Stimulated activated naive CD8-positive, alpha-beta T cell treated with anti-CD3 and anti-CD28 coated beads, Interleukin-15, amount 100 ng/mL, for 72 hours (primary cell): ENCODE measurements at regions not wholly inside any gene's neighbourhood (a gene's known extent, or its start where the extent isn't known, plus 50 kb on each side); places are given as distances from the start of the nearest gene placed in this dataset.
"Not testable (repeated sequence)": the region's sequence is repeated elsewhere in the genome, so short reads cannot be mapped to it uniquely, and the experiment has no call there.

Experiments used
- ATAC-seq: fragments of 150-1000 bp; cut with Tn5 transposase; 2 replicates; pipeline ENCODE4 v1.10.0; 2021; ENCODE audit warnings: mild to moderate bottlenecking, moderate library complexity
- DNase-seq, 2 donors: peaks; one replicate each; pipeline ENCODE4 v3.0.0; 2021 to 2022
- H3K27ac Mint-ChIP-seq, 2 donors: one replicate each; pipeline ENCODE4 v1.8.0; 2022; ENCODE audit warnings: mild to moderate bottlenecking in 2 of 2, mixed read lengths in 2 of 2, moderate library complexity in 2 of 2
- H3K27me3 Mint-ChIP-seq: one replicate; pipeline ENCODE4 v1.8.0; 2022; ENCODE audit warnings: mixed read lengths
- H3K4me1 Mint-ChIP-seq: one replicate; pipeline ENCODE4 v1.8.0; 2022; ENCODE audit warnings: mild to moderate bottlenecking, mixed read lengths
- H3K4me3 Mint-ChIP-seq, 2 donors: one replicate each; pipeline ENCODE4 v1.8.0; 2022; ENCODE audit warnings: mild to moderate bottlenecking in 2 of 2, mixed read lengths in 2 of 2, moderate library complexity in 1 of 2
- H3K9me3 Mint-ChIP-seq, 2 donors: one replicate each; pipeline ENCODE4 v1.8.0; 2022; ENCODE audit warnings: mixed read lengths in 2 of 2

DNA sequence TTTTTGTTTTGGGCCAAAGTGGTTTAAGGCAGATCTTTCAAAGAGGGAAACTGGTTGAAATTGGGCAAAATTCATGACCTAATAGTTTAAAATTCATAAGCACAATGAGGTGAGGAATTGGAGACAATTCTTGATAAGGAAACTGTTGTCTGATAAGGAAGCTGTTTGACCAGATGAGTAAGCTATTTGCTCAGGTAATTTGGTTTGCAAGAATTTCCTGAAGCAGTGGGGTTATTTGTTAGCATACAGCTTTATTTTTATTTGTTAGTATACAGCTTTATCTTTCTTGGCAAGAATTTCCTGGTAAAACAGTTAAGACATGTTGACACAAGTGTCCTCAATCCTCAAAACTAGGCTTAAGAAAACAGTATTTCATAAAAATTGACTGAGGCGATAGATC lies 559.0 kb downstream of the GALC start:
- Mint-ChIP-seq H3K9me3 (peaks cover 0 to 13% of the 10 kb centered on the region in 2 donors), H3K27me3 (no peaks in the 10 kb centered on the region), H3K27ac (no peak overlapping the region), H3K4me1 (no peaks in the 10 kb centered on the region), H3K4me3 (no peak overlapping the region)
- DNase-seq = no peak
- no peak for ATAC-seq

GRCh38 chr14:87432698-87433097 lies 560.3 kb downstream of the GALC start:
- ATAC-seq = no peak
- no peak overlapping the region for H3K4me3 Mint-ChIP-seq
- no peaks in the 10 kb centered on the region for H3K27me3 Mint-ChIP-seq
- H3K9me3 Mint-ChIP-seq = peaks cover 0 to 13% of the 10 kb centered on the region in 2 donors
- DNase-seq = no peak
- H3K4me1 Mint-ChIP-seq = no peaks in the 10 kb centered on the region
- no peak overlapping the region for H3K27ac Mint-ChIP-seq

DNA sequence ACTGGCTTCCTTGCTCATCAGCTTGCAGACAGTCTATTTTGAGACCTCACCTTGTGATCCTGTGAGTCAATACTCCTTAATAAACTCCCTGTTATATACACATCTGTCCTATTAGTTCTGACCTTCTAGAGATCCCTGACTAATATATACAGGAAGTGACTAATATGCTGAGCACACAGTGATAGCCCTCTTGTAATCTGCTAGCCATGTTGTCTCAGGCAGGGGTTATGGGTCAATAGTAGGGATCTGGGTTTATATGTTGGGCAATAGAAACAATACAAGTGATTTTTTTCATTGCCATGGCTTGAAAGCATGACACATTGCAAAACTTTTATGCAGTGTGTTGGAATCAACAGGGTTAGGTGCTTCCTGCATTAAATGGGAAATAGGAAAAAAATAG lies 562.2 kb downstream of the GALC start:
- H3K4me1 Mint-ChIP-seq = no peaks in the 10 kb centered on the region
- ATAC-seq = no peak
- peaks cover 4 to 21% of the 10 kb centered on the region in 2 donors for H3K9me3 Mint-ChIP-seq
- H3K27ac Mint-ChIP-seq = no peak overlapping the region
- no peak overlapping the region for H3K4me3 Mint-ChIP-seq
- DNase-seq = no peak
- no peaks in the 10 kb centered on the region for H3K27me3 Mint-ChIP-seq

DNA sequence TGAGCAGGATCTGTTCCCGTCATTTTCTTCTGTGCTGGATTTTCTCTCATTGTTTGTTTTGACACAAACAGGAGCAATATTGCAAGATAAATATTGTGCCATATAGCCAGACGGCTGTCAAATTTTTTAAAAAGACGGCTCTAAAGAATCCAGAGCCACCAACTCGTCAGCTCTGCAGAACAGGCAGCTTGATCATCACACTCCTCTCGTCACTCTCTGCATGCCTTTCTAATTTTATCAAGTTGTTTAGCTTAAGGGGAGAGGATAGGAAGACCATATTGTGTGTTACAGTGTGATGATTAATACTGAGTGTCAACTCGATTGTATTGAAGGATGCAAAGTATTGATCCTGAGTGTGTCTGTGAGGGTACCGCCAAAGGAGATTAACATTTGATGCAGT lies 562.8 kb downstream of the GALC start:
- Mint-ChIP-seq H3K27ac (no peak overlapping the region), H3K4me3 (no peak overlapping the region), H3K27me3 (no peaks in the 10 kb centered on the region), H3K9me3 (peaks cover 9 to 25% of the 10 kb centered on the region in 2 donors), H3K4me1 (no peaks in the 10 kb centered on the region)
- ATAC-seq = no peak
- DNase-seq = no peak

DNA sequence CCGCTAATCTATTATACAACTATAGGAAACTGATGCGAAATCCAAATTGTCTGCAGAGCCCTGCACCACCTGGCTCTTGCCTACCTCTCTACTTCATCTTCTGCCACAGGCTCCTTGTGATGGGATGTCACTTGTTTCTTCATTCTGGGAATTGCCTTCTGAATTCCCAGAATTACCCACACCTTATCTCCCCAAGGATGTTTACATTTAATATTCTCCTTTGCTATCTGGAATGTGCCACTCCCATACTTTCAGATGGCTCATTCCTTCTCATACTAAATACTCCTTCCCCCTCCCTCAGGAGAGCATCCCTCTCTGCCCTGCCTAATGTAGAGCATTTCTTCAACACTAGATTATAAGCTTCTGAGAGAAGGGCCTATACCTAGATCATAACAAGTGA lies 573.1 kb downstream of the GALC start:
- no peak overlapping the region for H3K4me3 Mint-ChIP-seq
- no peaks in the 10 kb centered on the region for H3K27me3 Mint-ChIP-seq
- DNase-seq (no peak), ATAC-seq (no peak)
- H3K9me3 Mint-ChIP-seq = peaks cover 6 to 8% of the 10 kb centered on the region in 2 donors
- H3K4me1 Mint-ChIP-seq = no peaks in the 10 kb centered on the region
- no peak overlapping the region for H3K27ac Mint-ChIP-seq

DNA sequence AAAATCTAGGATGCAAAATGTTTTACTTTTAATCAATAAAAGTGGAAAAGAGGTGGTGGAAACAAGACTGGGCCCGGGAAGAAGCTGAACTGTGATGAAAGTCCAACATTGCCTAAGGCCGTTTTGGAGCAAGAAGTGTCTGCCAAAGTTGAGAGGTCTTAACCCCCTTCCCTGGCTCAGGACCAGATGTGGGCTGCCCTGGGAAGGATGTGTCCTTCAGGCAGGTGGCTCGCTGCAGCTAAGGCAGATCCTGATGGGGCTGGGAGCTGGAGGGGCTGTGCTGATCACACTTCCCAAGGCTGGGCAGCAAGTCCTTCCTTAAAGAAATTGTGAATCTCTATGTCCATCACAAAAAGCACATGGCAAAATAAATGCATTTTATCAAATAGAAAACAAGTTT lies 581.6 kb downstream of the GALC start:
- H3K27me3 Mint-ChIP-seq = no peaks in the 10 kb centered on the region
- H3K4me1 Mint-ChIP-seq = no peaks in the 10 kb centered on the region
- H3K4me3 Mint-ChIP-seq = no peak overlapping the region
- DNase-seq (no peak), ATAC-seq (no peak)
- no peak overlapping the region for H3K27ac Mint-ChIP-seq
- peaks cover 0 to 8% of the 10 kb centered on the region in 2 donors for H3K9me3 Mint-ChIP-seq

GRCh38 chr14:87409393-87409792 lies 583.6 kb downstream of the GALC start:
- no peak overlapping the region for H3K27ac Mint-ChIP-seq
- H3K27me3 Mint-ChIP-seq = no peaks in the 10 kb centered on the region
- no peaks in the 10 kb centered on the region for H3K4me1 Mint-ChIP-seq
- peaks cover 4 to 21% of the 10 kb centered on the region in 2 donors for H3K9me3 Mint-ChIP-seq
- no peak overlapping the region for H3K4me3 Mint-ChIP-seq
- no peak for ATAC-seq
- no peak for DNase-seq

DNA sequence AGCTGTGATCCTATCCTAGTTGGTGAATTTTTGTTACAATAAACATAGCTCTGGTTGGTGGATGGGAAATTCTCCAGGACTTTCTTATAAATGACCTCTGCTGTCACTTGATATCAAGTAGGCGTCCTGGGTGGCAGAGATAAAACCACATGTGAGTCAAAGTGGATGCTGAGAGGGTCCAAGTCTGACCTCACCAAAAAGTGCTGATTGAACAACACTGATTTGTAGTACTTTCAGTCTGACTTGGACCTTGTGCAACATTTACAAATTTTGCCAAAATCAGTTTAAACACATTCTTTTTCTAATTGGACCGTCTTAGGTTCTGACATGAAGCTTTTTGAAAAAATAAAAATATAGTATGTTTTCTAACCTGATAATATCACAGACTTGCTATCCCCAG lies 585.6 kb downstream of the GALC start:
- Mint-ChIP-seq H3K4me1 (no peaks in the 10 kb centered on the region), H3K27me3 (no peaks in the 10 kb centered on the region), H3K27ac (no peak overlapping the region), H3K9me3 (peaks cover 7 to 23% of the 10 kb centered on the region in 2 donors), H3K4me3 (no peak overlapping the region)
- no peak for DNase-seq
- ATAC-seq = no peak

DNA sequence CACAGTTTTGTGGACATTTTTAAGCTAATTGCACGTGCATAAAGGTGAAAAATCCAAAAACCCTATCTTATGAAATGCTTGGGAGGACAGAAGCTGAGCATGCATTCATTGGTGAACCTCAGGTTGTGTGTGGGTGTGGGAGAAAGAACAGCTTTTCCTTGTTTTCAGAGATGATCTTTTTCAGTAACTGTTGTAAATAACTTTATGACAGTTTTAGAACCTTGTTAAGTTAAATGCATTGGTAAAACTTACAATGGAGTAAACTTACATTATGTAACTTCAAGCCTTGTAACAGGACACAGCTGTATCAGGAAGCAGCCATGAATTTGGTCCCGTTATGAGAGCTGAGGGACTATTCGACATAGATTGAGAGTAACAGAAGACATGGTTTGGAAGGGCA lies 587.4 kb downstream of the GALC start:
- ATAC-seq = no peak
- H3K4me3 Mint-ChIP-seq = no peak overlapping the region

DNA sequence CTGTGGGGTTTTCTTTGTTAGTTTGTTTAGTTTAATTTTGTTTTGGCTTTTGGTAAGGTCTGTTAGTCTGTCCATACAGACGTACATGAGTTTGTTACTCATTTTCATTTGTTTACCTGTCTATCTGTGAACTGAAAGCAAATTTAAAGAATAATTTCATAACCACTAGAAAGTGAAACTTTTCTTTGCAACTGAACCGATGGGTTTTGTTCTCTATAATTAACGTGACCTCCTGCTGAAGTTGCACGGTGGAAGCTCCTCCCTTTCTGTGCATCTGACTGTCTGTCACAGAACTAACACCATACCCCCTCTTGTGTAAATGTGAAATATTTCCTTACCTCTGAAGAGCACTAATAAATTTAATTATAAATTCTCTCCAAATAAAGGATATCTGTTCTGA lies 595.5 kb downstream of the GALC start:
- Mint-ChIP-seq H3K9me3 (no peaks in the 10 kb centered on the region), H3K4me1 (no peaks in the 10 kb centered on the region), H3K4me3 (no peak overlapping the region), H3K27ac (no peak overlapping the region), H3K27me3 (no peaks in the 10 kb centered on the region)
- no peak for DNase-seq
- no peak for ATAC-seq

More for the DNA sequence above, 587.4 kb downstream of the GALC start:
- Mint-ChIP-seq H3K27ac (no peak overlapping the region), H3K27me3 (no peaks in the 10 kb centered on the region), H3K9me3 (peaks cover 7 to 23% of the 10 kb centered on the region in 2 donors), H3K4me1 (no peaks in the 10 kb centered on the region)
- no peak for DNase-seq

DNA sequence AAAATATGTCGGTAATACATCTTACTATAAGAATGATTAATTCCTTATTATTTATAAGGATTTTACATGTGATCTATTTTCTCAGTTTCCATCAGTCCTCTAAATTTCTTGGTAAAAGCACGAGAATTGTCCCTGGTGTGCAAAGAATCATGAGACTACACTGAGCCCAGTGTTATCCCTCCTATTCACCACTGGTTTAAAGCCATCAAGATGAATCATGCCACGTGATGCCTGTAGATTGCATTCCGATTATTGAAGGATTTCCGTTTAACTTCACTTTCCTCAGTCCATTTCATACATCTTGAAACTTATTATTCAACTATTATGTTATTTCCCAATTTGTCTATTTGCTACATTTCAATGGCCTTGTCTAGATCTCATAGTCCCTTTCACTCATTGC lies 601.9 kb downstream of the GALC start:
- Mint-ChIP-seq H3K27me3 (no peaks in the 10 kb centered on the region), H3K27ac (no peak overlapping the region), H3K4me1 (no peaks in the 10 kb centered on the region), H3K9me3 (peaks cover 0 to 6% of the 10 kb centered on the region in 2 donors), H3K4me3 (no peak overlapping the region)
- ATAC-seq (no peak), DNase-seq (no peak)

GRCh38 chr14:87388946-87389345 lies 604.0 kb downstream of the GALC start:
- ATAC-seq (no peak), DNase-seq (no peak)
- Mint-ChIP-seq H3K27me3 (no peaks in the 10 kb centered on the region), H3K27ac (no peak overlapping the region), H3K4me1 (no peaks in the 10 kb centered on the region), H3K9me3 (peaks cover under 1 to 6% of the 10 kb centered on the region in 2 donors), H3K4me3 (no peak overlapping the region)

GRCh38 chr14:87387806-87388205 lies 605.2 kb downstream of the GALC start:
- ATAC-seq = no peak
- Mint-ChIP-seq H3K4me1 (no peaks in the 10 kb centered on the region), H3K4me3 (no peak overlapping the region), H3K9me3 (peaks cover 12 to 15% of the 10 kb centered on the region in 2 donors), H3K27ac (no peak overlapping the region), H3K27me3 (no peaks in the 10 kb centered on the region)
- no peak for DNase-seq

GRCh38 chr14:87386524-87386923 lies 606.5 kb downstream of the GALC start:
- H3K27ac Mint-ChIP-seq = no peak overlapping the region
- ATAC-seq (no peak), DNase-seq (no peak)
- H3K27me3 Mint-ChIP-seq = no peaks in the 10 kb centered on the region
- H3K4me1 Mint-ChIP-seq = no peaks in the 10 kb centered on the region
- H3K9me3 Mint-ChIP-seq = peaks cover 13 to 15% of the 10 kb centered on the region in 2 donors
- no peak overlapping the region for H3K4me3 Mint-ChIP-seq

GRCh38 chr14:87380054-87380453 lies 612.9 kb downstream of the GALC start:
- ATAC-seq (no peak), DNase-seq (no peak)
- Mint-ChIP-seq H3K4me3 (no peak overlapping the region), H3K27ac (no peak overlapping the region), H3K27me3 (no peaks in the 10 kb centered on the region), H3K9me3 (peaks cover 13 to 21% of the 10 kb centered on the region in 2 donors), H3K4me1 (no peaks in the 10 kb centered on the region)

GRCh38 chr14:87368751-87369150 lies 624.2 kb downstream of the GALC start:
- ATAC-seq = no peak

DNA sequence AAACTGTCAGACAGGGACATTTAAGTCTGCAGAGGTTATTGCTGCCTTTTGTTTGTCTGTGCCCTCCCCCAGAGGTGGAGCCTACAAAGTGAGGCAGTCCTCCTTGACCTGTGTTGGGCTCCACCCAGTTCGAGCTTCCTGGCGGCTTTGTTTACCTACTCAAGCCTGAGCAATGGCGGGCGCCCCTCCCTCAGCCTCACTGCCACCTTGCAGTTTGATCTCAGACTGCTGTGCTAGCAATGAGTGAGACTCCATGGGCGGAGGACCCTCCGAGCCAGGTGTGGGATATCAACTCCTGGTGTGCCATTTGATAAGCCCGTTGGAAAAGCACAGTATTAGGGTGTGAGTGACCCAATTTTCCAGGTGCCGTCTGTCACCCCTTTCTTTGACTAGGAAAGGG lies 632.7 kb downstream of the GALC start:
- ATAC-seq, H3K4me1 Mint-ChIP-seq, H3K27ac Mint-ChIP-seq, H3K4me3 Mint-ChIP-seq, H3K9me3 Mint-ChIP-seq, DNase-seq, H3K27me3 Mint-ChIP-seq: not testable (repeated sequence)

More at GRCh38 chr14:87368751-87369150, 624.2 kb downstream of the GALC start:
- no peak overlapping the region for H3K27ac Mint-ChIP-seq
- DNase-seq = no peak
- H3K4me3 Mint-ChIP-seq = no peak overlapping the region
- no peaks in the 10 kb centered on the region for H3K4me1 Mint-ChIP-seq
- no peaks in the 10 kb centered on the region for H3K27me3 Mint-ChIP-seq
- peaks cover 6 to 9% of the 10 kb centered on the region in 2 donors for H3K9me3 Mint-ChIP-seq
